ENCODE measurements at regions not wholly inside any gene's neighbourhood (a gene's known extent, or its start where the extent isn't known, plus 50 kb on each side); places are given as distances from the start of the nearest gene placed in this dataset.

DNA sequence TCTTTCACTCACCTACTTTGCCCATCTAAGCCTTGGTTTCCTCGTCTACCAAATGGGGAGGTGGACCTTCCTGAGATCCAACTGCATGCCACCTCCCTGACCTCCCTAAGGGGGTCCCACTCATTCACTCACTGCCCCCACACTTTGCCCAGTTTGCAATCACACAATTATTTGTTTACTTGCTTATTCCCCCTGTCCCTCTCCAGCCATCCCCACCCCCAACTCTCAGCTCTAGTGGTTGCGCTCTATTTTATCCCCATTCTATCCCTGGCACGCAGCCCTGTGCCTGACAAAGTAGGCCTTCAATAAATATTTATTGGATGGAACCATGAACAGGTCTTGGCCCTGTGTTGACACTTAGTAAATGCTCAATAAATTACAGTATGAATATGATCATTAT, 130.8 kb upstream of the LARP1 start:
- Histone ChIP-seq H3K27ac (no peak overlapping the region), H3K9me3 (no peaks in the 10 kb centered on the region), H3K27me3 (no peaks in the 10 kb centered on the region), H3K4me3 (no peak overlapping the region), H3K4me1 (no peaks in the 10 kb centered on the region), H3K36me3 (no peaks in the 10 kb centered on the region)
- TF ChIP-seq POLR2A (IDR thresholded peaks at IDR 0.05), result no peak
- no peak for TF ChIP-seq CTCF (IDR thresholded peaks at IDR 0.05)
- no peak for DNase-seq
- intact Hi-C loops (cut with DNase I), result no loop called here
- WGBS, 2 donors, result 76 to 89% methylated on average over 3 of the region's 3 CpGs

DNA sequence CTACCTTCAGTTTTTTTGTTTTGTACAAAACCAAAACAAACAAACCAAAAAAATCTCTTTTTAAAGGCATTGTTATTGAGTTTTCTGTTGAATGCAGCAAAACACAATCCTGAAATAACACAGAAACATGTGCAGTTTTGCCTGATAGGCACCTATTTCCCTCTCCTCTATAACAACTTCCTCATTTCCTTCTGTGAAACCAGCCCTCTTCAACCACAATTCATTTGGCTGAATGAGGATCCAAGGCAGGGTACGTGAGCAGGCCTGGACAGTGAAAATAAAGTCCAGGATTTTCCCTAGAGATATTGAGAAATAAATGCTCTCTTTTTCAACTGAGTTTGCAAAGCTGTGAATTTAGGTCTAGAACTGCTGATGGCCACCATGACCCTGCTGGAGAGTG, 134.8 kb upstream of the LARP1 start:
- Histone ChIP-seq H3K4me1 (no peaks in the 10 kb centered on the region), H3K9me3 (no peaks in the 10 kb centered on the region), H3K27ac (no peak overlapping the region), H3K4me3 (no peak overlapping the region), H3K36me3 (no peaks in the 10 kb centered on the region), H3K27me3 (peaks cover 0 to 3% (median 0%) of the 10 kb centered on the region in 4 donors)
- DNase-seq, result no peak
- intact Hi-C loops (cut with DNase I), result no loop called here
- 71 to 78% methylated on average over 1 of the region's 1 CpG for WGBS, 2 donors
- no peak for TF ChIP-seq POLR2A (IDR thresholded peaks at IDR 0.05)
- TF ChIP-seq CTCF (IDR thresholded peaks at IDR 0.05), result no peak

- Histone ChIP-seq H3K9me3 (no peaks in the 10 kb centered on the region), H3K27ac (no peak overlapping the region), H3K4me1 (no peaks in the 10 kb centered on the region), H3K4me3 (no peak overlapping the region), H3K36me3 (no peaks in the 10 kb centered on the region), H3K27me3 (peaks cover 0 to 20% (median 0%) of the 10 kb centered on the region in 4 donors)
- intact Hi-C loops (cut with DNase I), result no loop called here
- DNase-seq, result no peak
- no peak for TF ChIP-seq CTCF (IDR thresholded peaks at IDR 0.05)
- no peak for TF ChIP-seq POLR2A (IDR thresholded peaks at IDR 0.05)
These were observed 136.5 kb upstream of the LARP1 start for GRCh38 chr5:154618696-154619095.

- no peak for TF ChIP-seq POLR2A (IDR thresholded peaks at IDR 0.05)
- TF ChIP-seq CTCF (IDR thresholded peaks at IDR 0.05), result no peak
- H3K4me1 ChIP-seq, result peaks cover 9 to 19% (median 12%) of the 10 kb centered on the region in 3 donors
- H3K36me3 ChIP-seq, result no peaks in the 10 kb centered on the region
- H3K9me3 ChIP-seq, result no peaks in the 10 kb centered on the region
- WGBS, 2 donors, result 88 to 89% methylated on average over 1 to 2 of the region's 2 CpGs
- intact Hi-C loops (cut with DNase I), result no loop called here
- H3K4me3 ChIP-seq, result no peak overlapping the region
- no peak for DNase-seq
- no peak overlapping the region for H3K27ac ChIP-seq
- peaks cover 0 to 61% (median 2%) of the 10 kb centered on the region in 4 donors for H3K27me3 ChIP-seq
These were observed 136.6 kb upstream of the HAND1 start for GRCh38 chr5:154614595-154614994.

DNA sequence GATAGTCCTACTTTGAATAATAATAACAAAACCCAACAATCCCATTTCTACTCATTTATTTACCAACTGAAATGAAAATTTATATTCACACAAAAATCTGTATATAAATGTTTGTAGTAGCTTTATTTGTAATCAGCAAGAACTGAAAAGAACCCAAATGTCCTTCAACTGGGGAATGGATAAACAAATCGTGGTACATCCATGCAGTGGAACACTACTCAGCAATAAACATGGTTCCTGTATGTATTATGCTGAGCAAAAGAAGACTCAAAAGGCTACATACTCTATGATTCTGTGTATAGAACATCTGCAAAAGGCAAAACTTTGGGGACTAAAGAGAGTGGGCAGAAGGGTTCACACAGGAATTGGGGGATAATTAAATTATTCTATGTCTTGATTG, 136.1 kb upstream of the HAND1 start:
- Histone ChIP-seq H3K27me3 (peaks cover 0 to 66% (median 2%) of the 10 kb centered on the region in 4 donors), H3K4me3 (no peak overlapping the region), H3K36me3 (no peaks in the 10 kb centered on the region), H3K9me3 (no peaks in the 10 kb centered on the region), H3K4me1 (peaks cover 9 to 24% (median 12%) of the 10 kb centered on the region in 3 donors), H3K27ac (no peak overlapping the region)
- no peak for DNase-seq
- 64 to 74% methylated on average over 1 of the region's 1 CpG for WGBS, 2 donors
- TF ChIP-seq POLR2A (IDR thresholded peaks at IDR 0.05) (no peak), CTCF (IDR thresholded peaks at IDR 0.05) (no peak)
- intact Hi-C loops (cut with DNase I), result no loop called here

All from esophagus squamous epithelium (tissue), 5 donors.